Amygdala (tissue), 56 donors: ENCODE measurements at regions not wholly inside any gene's neighbourhood (a gene's known extent, or its start where the extent isn't known, plus 50 kb on each side); places are given as distances from the start of the nearest gene placed in this dataset.
"Not testable (repeated sequence)": the region's sequence is repeated elsewhere in the genome, so short reads cannot be mapped to it uniquely, and the experiment has no call there.

Experiments used
- DNase-seq, 56 donors: peaks; one replicate each; lab custom pipeline; 2025; lab: John Stamatoyannopoulos, UW

GRCh38 chr16:16448423-16448822 lies 69.5 kb downstream of the NPIPA7 start:
- not testable (repeated sequence) for DNase-seq

- DNase-seq: not testable (repeated sequence)
Observed at GRCh38 chr16:16449712-16450237, 70.8 kb downstream of the NPIPA7 start.

GRCh38 chr16:16451721-16452410 lies 72.9 kb downstream of the NPIPA7 start:
- DNase-seq: not testable (repeated sequence)

GRCh38 chr16:16458579-16458978 lies 79.6 kb downstream of the NPIPA7 start:
- DNase-seq: not testable (repeated sequence)

- not testable (repeated sequence) for DNase-seq
Observed at GRCh38 chr16:16463792-16464191, 84.9 kb downstream of the NPIPA7 start.

- not testable (repeated sequence) for DNase-seq
Observed at GRCh38 chr16:16488919-16489318, 110.0 kb downstream of the NPIPA7 start.

- not testable (repeated sequence) for DNase-seq
Observed at GRCh38 chr16:16489466-16489865, 110.5 kb downstream of the NPIPA7 start.

- DNase-seq: not testable (repeated sequence)
Observed at GRCh38 chr16:16494114-16494513, 115.2 kb downstream of the NPIPA7 start.

GRCh38 chr16:16494998-16495397 lies 116.1 kb downstream of the NPIPA7 start:
- DNase-seq: not testable (repeated sequence)

- not testable (repeated sequence) for DNase-seq
Observed at GRCh38 chr16:16499875-16500274, 120.9 kb downstream of the NPIPA7 start.

GRCh38 chr16:16507041-16507440 lies 128.1 kb downstream of the NPIPA7 start:
- DNase-seq: not testable (repeated sequence)

GRCh38 chr16:16508344-16508743 lies 129.4 kb downstream of the NPIPA7 start:
- not testable (repeated sequence) for DNase-seq

GRCh38 chr16:16519395-16519794 lies 140.5 kb downstream of the NPIPA7 start:
- not testable (repeated sequence) for DNase-seq

- DNase-seq: not testable (repeated sequence)
Observed at GRCh38 chr16:16521239-16522002, 142.5 kb downstream of the NPIPA7 start.

- DNase-seq: not testable (repeated sequence)
Observed at GRCh38 chr16:16526998-16527397, 148.1 kb downstream of the NPIPA7 start.

GRCh38 chr16:16530744-16531143 lies 151.8 kb downstream of the NPIPA7 start:
- not testable (repeated sequence) for DNase-seq

- DNase-seq: not testable (repeated sequence)
Observed at GRCh38 chr16:16535565-16535964, 156.6 kb downstream of the NPIPA7 start.

GRCh38 chr16:16536151-16536550 lies 157.2 kb downstream of the NPIPA7 start:
- not testable (repeated sequence) for DNase-seq

GRCh38 chr16:16549710-16550109 lies 170.8 kb downstream of the NPIPA7 start:
- DNase-seq: not testable (repeated sequence)

- not testable (repeated sequence) for DNase-seq
Observed at GRCh38 chr16:16550824-16551223, 171.9 kb downstream of the NPIPA7 start.

- not testable (repeated sequence) for DNase-seq
Observed at GRCh38 chr16:16552819-16553340, 173.9 kb downstream of the NPIPA7 start.
